ENCODE measurements at regions not wholly inside any gene's neighbourhood (a gene's known extent, or its start where the extent isn't known, plus 50 kb on each side); places are given as distances from the start of the nearest gene placed in this dataset.

DNA sequence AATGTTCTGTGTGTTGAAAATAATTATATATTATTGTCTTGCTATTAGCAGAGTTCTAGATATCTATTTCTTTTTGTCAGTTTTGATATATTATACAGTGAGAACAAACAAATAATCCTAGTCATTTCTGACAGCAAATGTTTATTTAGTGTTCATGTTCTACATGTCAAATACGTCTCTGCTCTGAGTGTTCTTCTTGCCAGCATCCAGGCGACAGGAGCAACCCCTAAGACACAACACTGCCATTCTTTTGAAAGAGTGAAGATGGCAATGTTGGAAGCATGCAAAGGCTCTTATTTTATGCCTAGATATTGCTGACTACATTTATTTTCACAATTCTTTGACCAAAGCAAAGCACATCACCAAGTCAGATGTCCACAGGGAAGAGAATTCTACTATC, 1556.6 kb upstream of the TMEFF2 start:
- Mint-ChIP-seq H3K9me3 (no peaks in the 10 kb centered on the region), H3K4me3 (ENCODE audit: low read depth) (no peak overlapping the region), H3K27ac (no peak overlapping the region), H3K36me3 (ENCODE audit: low read depth) (no peaks in the 10 kb centered on the region), H3K4me1 (ENCODE audit: low read depth) (no peaks in the 10 kb centered on the region), H3K27me3 (ENCODE audit: low read depth) (no peaks in the 10 kb centered on the region)
- intact Hi-C loops (cut with micrococcal nuclease), result no loop called here
- DNase-seq (ENCODE audit: low spot score), result no peak

DNA sequence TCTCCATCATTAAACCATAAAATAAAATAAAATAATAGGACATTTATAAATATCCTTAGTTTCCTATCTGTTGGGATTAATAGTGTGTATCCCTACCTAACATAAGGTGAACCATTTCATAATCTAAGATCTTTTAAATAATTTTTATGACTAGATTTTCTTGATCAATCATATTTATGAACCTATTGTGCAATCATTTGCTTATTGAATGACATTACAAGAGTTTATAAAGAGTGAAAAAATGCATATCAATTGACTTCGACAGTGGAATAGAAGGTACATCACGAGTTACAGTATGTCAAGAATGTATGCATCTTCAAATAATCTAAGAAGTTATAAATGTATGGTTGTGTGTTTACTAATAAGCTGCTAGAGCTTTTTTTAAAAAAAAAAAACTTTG, 1554.8 kb upstream of the TMEFF2 start:
- H3K4me1 Mint-ChIP-seq (ENCODE audit: low read depth), result no peaks in the 10 kb centered on the region
- no peaks in the 10 kb centered on the region for H3K9me3 Mint-ChIP-seq
- no peaks in the 10 kb centered on the region for H3K36me3 Mint-ChIP-seq (ENCODE audit: low read depth)
- H3K4me3 Mint-ChIP-seq (ENCODE audit: low read depth), result no peak overlapping the region
- H3K27me3 Mint-ChIP-seq (ENCODE audit: low read depth), result no peaks in the 10 kb centered on the region
- no peak overlapping the region for H3K27ac Mint-ChIP-seq
- DNase-seq (ENCODE audit: low spot score), result no peak
- intact Hi-C loops (cut with micrococcal nuclease), result no loop called here

DNA sequence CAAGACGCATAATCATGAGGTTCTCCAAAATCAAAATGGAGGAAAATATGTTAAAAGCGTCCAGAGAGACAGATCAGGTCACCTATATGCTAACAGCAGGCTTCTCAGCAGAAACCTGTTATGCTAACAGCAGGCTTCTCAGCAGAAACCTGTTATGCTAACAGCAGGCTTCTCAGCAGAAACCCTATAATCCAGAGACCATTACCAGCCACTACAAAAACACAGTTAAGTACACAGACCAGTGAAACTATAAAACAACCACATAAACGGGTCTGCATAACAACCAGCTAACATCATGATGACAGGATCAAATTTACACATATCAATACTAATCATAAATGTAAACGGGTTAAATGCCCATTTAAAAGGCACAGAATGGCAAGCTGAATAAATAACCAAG, 1548.4 kb upstream of the TMEFF2 start:
- DNase-seq (ENCODE audit: low spot score), result no peak
- Mint-ChIP-seq H3K4me3 (ENCODE audit: low read depth) (no peak overlapping the region), H3K27ac (no peak overlapping the region), H3K4me1 (ENCODE audit: low read depth) (no peaks in the 10 kb centered on the region), H3K27me3 (ENCODE audit: low read depth) (no peaks in the 10 kb centered on the region), H3K9me3 (no peaks in the 10 kb centered on the region), H3K36me3 (ENCODE audit: low read depth) (no peaks in the 10 kb centered on the region)
- intact Hi-C loops (cut with micrococcal nuclease), result no loop called here

DNA sequence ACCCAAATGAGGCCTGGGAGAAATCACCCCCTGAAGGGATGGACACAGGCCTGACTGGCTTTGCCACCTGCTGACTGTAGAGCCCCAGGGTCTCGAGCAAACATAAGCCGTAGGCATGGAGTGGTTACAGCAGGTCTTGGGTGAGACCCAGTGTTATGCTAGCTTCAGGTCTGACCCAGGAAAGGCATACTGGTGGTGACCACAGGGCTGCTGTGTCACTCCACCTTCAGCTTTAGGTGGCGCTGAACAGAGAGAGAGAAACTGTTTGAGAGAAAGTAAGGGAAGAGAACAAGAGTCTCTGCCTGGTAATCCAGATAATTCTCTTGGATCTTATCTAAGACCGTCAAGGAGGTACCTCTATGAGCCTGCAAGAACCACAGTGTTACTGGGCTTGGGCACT, 1544.2 kb upstream of the TMEFF2 start:
- intact Hi-C loops (cut with micrococcal nuclease), result no loop called here
- no peak for DNase-seq (ENCODE audit: low spot score)
- H3K4me1 Mint-ChIP-seq (ENCODE audit: low read depth), result no peaks in the 10 kb centered on the region
- no peaks in the 10 kb centered on the region for H3K27me3 Mint-ChIP-seq (ENCODE audit: low read depth)
- no peak overlapping the region for H3K27ac Mint-ChIP-seq
- no peaks in the 10 kb centered on the region for H3K36me3 Mint-ChIP-seq (ENCODE audit: low read depth)
- no peak overlapping the region for H3K4me3 Mint-ChIP-seq (ENCODE audit: low read depth)
- H3K9me3 Mint-ChIP-seq, result no peaks in the 10 kb centered on the region

DNA sequence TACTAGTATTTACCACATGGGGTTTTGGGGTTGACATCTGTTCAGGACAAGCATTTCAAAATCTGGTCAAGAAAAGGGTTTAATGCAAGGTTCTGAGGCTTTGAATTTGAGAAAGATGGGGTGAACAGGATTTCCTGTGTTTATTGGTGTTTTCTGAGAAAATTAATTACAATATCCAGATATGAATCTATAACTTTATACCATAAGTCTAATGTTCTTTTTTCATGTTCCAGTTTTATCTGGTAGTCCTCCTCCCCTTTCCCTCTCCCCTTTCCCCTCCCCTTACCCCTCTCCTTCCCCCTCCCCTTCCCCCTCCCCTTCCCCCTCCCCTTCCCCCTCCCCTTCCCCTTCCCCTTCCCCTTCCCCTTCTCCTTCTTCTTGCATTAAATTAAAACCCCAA, 1518.2 kb upstream of the TMEFF2 start:
- intact Hi-C loops (cut with micrococcal nuclease), result no loop called here
- Mint-ChIP-seq H3K27me3 (ENCODE audit: low read depth) (no peaks in the 10 kb centered on the region), H3K27ac (no peak overlapping the region), H3K4me3 (ENCODE audit: low read depth) (no peak overlapping the region), H3K36me3 (ENCODE audit: low read depth) (no peaks in the 10 kb centered on the region), H3K9me3 (peaks cover 6% of the 10 kb centered on the region), H3K4me1 (ENCODE audit: low read depth) (no peaks in the 10 kb centered on the region)
- no peak for DNase-seq (ENCODE audit: low spot score)

DNA sequence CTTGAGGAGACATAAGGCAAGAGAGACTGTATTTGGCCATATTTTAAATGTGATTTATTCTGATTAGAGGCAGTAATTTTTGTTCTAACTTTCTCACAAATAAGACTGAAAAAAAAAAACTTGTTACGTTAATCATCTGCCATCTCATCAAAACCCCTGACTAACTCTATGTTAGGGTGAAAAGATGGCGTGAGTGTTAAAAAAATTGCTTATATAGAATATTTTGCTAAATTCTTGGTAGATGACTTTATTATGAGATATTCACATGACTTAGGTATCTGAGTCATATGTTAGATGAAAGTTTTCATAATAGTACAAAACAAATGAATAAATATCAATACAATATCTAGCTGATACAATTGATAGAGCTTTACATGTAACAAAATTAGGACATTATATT, 1508.7 kb upstream of the TMEFF2 start:
- Mint-ChIP-seq H3K9me3 (peaks cover 6% of the 10 kb centered on the region), H3K4me1 (ENCODE audit: low read depth) (no peaks in the 10 kb centered on the region), H3K27me3 (ENCODE audit: low read depth) (no peaks in the 10 kb centered on the region), H3K36me3 (ENCODE audit: low read depth) (no peaks in the 10 kb centered on the region), H3K4me3 (ENCODE audit: low read depth) (no peak overlapping the region), H3K27ac (no peak overlapping the region)
- intact Hi-C loops (cut with micrococcal nuclease), result no loop called here
- no peak for DNase-seq (ENCODE audit: low spot score)

DNA sequence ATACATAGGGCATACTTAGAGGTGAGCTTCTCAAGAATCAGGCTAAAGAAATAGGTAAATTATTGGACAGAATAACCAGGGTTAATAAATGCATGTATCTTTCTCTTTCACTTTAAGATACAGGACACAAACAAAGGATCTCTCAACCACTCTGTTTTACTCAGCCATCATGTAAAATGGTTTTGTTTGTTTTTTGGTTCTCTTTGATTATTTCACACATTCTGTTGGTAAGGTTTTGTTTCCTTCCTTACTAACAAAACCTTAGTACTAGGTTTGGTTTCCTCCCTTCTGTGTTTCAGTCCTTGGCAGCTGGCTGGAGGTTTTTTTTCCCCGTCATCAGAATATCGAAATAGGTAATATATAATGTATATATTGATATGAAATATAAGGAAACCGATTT, 1506.8 kb upstream of the TMEFF2 start:
- H3K9me3 Mint-ChIP-seq, result no peaks in the 10 kb centered on the region
- intact Hi-C loops (cut with micrococcal nuclease), result no loop called here
- H3K4me3 Mint-ChIP-seq (ENCODE audit: low read depth), result no peak overlapping the region
- DNase-seq (ENCODE audit: low spot score), result no peak
- no peak overlapping the region for H3K27ac Mint-ChIP-seq
- no peaks in the 10 kb centered on the region for H3K4me1 Mint-ChIP-seq (ENCODE audit: low read depth)
- H3K27me3 Mint-ChIP-seq (ENCODE audit: low read depth), result no peaks in the 10 kb centered on the region
- H3K36me3 Mint-ChIP-seq (ENCODE audit: low read depth), result no peaks in the 10 kb centered on the region

DNA sequence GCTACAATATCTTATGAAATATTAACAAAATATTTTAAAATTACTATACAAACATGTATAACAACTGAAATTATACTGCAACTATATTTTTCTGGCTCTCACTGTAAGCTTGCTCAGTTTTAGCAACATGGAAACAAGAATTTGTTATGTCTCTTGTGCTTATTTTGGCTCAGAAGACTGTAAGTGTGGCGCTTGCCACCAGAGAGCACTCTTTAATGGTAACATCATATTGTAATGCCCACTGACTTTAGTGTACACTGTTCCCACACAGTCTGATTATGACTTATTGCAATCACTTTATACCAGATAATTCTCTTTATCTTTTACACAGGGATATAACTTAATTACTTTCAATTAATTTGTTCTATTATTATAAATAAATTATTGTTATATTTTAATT, 1500.6 kb upstream of the TMEFF2 start:
- DNase-seq (ENCODE audit: low spot score), result no peak
- Mint-ChIP-seq H3K27me3 (ENCODE audit: low read depth) (no peaks in the 10 kb centered on the region), H3K4me1 (ENCODE audit: low read depth) (no peaks in the 10 kb centered on the region), H3K4me3 (ENCODE audit: low read depth) (no peak overlapping the region), H3K9me3 (no peaks in the 10 kb centered on the region), H3K36me3 (ENCODE audit: low read depth) (no peaks in the 10 kb centered on the region), H3K27ac (no peak overlapping the region)
- intact Hi-C loops (cut with micrococcal nuclease), result no loop called here

DNA sequence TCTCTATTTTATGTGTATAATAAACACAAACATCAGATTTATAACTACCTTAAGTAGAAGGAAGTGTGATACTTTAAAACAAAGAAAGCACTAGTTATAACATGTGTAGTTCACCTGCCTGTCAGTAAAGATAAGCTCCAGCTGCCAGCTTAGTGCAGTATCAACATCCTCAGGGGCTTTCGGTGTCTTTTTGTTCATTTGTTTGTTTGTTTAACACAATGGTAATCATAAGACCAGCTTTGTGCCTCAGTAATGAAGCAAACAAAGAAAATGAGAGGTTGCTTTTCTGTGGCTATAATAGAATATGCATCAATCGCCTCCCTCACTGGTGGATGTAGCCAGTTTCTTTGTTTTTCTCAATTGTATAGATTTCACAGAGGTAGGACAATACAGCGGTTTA, 1499.0 kb upstream of the TMEFF2 start:
- H3K4me3 Mint-ChIP-seq (ENCODE audit: low read depth), result no peak overlapping the region
- no peak for DNase-seq (ENCODE audit: low spot score)
- no peak overlapping the region for H3K27ac Mint-ChIP-seq
- H3K4me1 Mint-ChIP-seq (ENCODE audit: low read depth), result no peaks in the 10 kb centered on the region
- H3K27me3 Mint-ChIP-seq (ENCODE audit: low read depth), result no peaks in the 10 kb centered on the region
- intact Hi-C loops (cut with micrococcal nuclease), result no loop called here
- no peaks in the 10 kb centered on the region for H3K9me3 Mint-ChIP-seq
- H3K36me3 Mint-ChIP-seq (ENCODE audit: low read depth), result no peaks in the 10 kb centered on the region

DNA sequence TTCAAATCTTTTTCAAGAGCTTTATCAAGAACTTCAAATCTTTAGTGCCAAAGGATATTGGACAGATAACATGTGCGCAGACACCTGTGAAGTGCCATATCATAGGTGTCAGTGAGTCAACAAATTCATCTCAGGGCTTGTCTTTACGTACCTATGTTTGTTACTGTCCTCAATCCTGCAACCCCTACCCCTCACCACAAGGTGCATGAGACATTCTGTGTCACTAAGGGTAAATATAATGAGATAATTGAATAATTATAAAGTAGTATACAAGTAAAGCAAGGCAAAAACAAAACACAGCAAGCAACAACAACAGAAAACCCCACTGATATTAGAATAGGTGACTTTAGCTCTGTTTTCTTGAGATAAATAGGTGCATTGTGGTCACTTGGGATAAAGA, 1495.8 kb upstream of the TMEFF2 start:
- Mint-ChIP-seq H3K4me3 (ENCODE audit: low read depth) (no peak overlapping the region), H3K36me3 (ENCODE audit: low read depth) (no peaks in the 10 kb centered on the region), H3K4me1 (ENCODE audit: low read depth) (no peaks in the 10 kb centered on the region), H3K9me3 (no peaks in the 10 kb centered on the region), H3K27ac (no peak overlapping the region), H3K27me3 (ENCODE audit: low read depth) (no peaks in the 10 kb centered on the region)
- DNase-seq (ENCODE audit: low spot score), result no peak
- intact Hi-C loops (cut with micrococcal nuclease), result no loop called here

DNA sequence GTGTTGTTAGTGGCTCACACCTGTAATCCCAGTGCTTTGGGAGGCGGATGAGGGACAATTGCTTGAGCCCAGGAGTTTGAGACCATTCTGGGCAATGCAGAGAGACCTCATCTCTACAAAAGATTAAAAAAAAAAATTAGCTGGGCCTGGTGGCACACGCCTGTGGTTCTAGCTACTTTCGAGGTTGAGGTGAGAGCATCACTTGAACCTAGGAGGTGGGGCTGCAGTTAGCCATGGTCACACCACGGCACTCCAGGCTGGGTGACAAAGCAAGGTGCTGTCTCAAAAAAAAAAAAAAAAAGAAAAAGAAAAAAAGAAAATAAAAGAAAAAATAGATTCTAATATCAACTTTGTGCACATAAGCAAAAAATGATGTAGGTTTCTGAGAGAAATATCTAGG, 1492.5 kb upstream of the TMEFF2 start:
- Mint-ChIP-seq H3K27me3 (ENCODE audit: low read depth) (no peaks in the 10 kb centered on the region), H3K36me3 (ENCODE audit: low read depth) (no peaks in the 10 kb centered on the region), H3K9me3 (no peaks in the 10 kb centered on the region), H3K27ac (no peak overlapping the region), H3K4me3 (ENCODE audit: low read depth) (no peak overlapping the region), H3K4me1 (ENCODE audit: low read depth) (no peaks in the 10 kb centered on the region)
- intact Hi-C loops (cut with micrococcal nuclease), result no loop called here
- no peak for DNase-seq (ENCODE audit: low spot score)

DNA sequence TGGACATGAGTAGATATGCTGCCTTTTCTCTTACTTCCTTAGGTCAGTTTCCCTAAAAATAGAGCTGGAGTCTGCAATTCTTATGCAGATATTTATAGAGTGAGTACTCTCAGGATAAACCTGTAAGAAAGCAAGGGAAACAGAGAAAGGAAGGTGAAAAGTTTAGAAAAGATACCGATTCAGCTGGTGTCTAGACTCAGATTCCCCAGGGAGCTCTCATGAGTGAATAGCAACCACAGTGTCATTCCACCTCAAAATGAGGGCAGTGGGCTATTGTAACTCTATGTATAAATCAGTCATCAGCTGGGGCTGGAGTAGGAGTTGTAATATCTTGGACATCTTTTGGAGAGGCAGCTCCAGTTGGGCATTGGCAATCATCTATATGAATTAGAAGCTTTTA, 1485.1 kb upstream of the TMEFF2 start:
- Mint-ChIP-seq H3K36me3 (ENCODE audit: low read depth) (no peaks in the 10 kb centered on the region), H3K4me3 (ENCODE audit: low read depth) (no peak overlapping the region), H3K9me3 (no peaks in the 10 kb centered on the region), H3K27me3 (ENCODE audit: low read depth) (no peaks in the 10 kb centered on the region), H3K4me1 (ENCODE audit: low read depth) (no peaks in the 10 kb centered on the region), H3K27ac (no peak overlapping the region)
- DNase-seq (ENCODE audit: low spot score), result no peak
- intact Hi-C loops (cut with micrococcal nuclease), result no loop called here

DNA sequence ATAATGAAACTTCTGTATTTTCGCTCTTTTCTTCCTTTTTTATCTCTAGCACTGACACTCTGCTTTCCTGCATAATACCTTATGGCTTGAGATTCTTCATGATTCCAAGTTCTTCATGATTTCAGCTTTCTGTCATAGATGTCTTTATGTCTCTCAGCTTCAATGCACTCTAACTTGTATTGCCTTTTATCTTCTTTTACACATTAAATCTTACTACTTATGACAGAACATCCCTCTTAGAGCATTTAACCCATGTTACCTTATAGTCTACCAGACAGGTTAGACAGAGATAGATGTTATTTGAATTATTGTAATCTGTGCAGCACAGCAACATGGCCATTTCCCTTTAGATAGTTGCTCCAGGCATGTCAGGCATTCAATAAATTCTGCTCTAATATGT, 1475.7 kb upstream of the TMEFF2 start:
- no peaks in the 10 kb centered on the region for H3K9me3 Mint-ChIP-seq
- no peak overlapping the region for H3K4me3 Mint-ChIP-seq (ENCODE audit: low read depth)
- no peaks in the 10 kb centered on the region for H3K4me1 Mint-ChIP-seq (ENCODE audit: low read depth)
- H3K27ac Mint-ChIP-seq, result no peak overlapping the region
- H3K36me3 Mint-ChIP-seq (ENCODE audit: low read depth), result no peaks in the 10 kb centered on the region
- no peaks in the 10 kb centered on the region for H3K27me3 Mint-ChIP-seq (ENCODE audit: low read depth)
- intact Hi-C loops (cut with micrococcal nuclease), result no loop called here
- no peak for DNase-seq (ENCODE audit: low spot score)

DNA sequence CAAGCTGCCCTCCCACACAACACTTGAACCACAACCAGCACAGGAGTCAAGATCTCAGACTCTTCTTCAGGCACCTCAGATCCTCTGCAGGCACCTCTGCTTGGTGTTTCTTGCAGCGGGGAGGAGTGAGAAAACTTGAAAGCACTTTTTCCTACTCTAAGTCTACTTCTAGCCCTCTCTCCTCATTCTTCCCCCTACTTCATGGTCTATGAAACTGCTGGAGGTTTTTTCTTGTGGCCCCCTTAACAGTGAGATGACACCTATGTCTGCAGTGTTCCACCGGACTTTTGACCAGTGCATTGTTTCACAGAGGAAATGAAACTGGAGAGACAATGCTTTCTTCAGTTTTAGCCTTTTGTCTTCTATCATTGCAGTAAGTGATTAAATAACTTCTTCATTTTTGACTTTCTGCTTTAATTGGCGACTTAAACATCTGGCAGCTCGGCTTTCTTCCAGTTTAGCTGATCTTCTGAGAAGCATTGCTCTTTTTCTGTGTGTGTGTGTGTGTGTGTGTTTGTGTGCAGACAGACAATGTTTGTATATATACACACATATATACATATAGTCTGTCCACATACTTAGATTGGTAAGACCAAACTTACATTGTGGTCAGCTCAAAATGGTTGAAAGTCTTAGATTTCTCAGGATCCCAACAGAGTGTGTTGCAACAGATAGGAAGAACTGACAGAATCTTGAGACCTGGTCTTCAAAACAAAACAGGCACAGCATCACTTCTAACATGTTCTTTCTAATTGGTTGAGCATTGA, 1474.0 kb upstream of the TMEFF2 start:
- H3K4me1 Mint-ChIP-seq (ENCODE audit: low read depth), result no peaks in the 10 kb centered on the region
- no peaks in the 10 kb centered on the region for H3K36me3 Mint-ChIP-seq (ENCODE audit: low read depth)
- H3K4me3 Mint-ChIP-seq (ENCODE audit: low read depth), result no peak overlapping the region
- no peaks in the 10 kb centered on the region for H3K27me3 Mint-ChIP-seq (ENCODE audit: low read depth)
- no peaks in the 10 kb centered on the region for H3K9me3 Mint-ChIP-seq
- intact Hi-C loops (cut with micrococcal nuclease), result no loop called here
- no peak for DNase-seq (ENCODE audit: low spot score)
- H3K27ac Mint-ChIP-seq, result no peak overlapping the region
